ENCODE measurements at regions not wholly inside any gene's neighbourhood (a gene's known extent, or its start where the extent isn't known, plus 50 kb on each side); places are given as distances from the start of the nearest gene placed in this dataset.
"Not testable (repeated sequence)": the region's sequence is repeated elsewhere in the genome, so short reads cannot be mapped to it uniquely, and the experiment has no call there.

DNA sequence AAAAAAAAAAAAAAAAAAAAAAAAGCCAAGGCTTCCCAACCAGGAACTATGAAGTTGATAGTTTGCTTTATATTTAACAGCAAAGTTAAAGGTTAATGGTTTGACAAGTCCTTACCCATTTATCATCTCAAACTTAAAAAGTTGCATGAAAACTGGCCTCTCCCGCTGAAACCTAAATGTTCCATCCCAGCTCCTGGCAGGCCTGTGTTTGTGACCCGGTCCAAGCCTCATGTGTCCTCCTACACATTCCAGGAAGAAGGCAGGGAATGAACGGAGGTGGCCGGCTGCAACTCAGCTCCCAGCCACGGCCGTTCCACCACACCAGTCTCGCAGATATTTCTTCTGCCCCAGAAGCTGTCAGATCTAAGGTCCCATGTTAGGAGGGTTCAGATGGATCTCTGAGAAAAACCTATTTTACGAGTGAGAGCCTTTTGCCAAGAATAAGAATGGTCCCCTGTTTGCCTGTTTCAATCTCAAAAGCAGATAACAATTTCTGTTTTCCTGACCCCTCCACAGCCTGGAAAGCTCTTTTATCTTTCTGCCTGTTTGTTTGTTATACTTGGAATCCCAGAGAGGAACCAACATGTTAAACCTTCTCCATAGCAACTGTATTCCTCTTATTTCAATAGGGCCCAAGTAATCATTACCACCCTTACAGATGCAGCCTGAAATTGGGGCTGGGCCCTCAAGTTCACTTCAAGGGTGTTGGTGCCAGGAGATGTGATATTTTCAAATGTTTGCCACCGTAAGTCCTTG lies 56.5 kb downstream of the KCTD12 start:
- no peak for DNase-seq (ENCODE audit: low read depth)

DNA sequence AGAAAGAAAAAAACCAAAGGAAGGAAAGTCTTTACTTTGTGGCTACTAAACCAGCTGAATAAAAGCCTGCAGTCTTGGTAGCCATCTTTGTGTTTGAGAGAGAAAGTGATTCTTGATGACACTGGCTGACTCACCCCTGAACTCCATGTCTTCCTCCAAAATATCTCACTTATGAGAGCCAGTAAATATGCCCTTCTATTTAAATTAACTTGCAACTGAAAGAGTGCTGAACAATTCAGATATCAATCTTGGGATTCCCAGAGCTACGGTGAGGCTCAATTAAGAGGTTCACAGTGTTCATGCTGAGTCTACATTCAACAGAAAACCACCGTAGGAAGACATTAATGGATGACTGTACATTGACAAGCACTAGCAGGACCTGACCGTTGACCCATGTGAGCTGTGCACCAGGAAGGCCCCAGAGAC lies 57.9 kb downstream of the KCTD12 start:
- no peak for DNase-seq (ENCODE audit: low read depth)

DNA sequence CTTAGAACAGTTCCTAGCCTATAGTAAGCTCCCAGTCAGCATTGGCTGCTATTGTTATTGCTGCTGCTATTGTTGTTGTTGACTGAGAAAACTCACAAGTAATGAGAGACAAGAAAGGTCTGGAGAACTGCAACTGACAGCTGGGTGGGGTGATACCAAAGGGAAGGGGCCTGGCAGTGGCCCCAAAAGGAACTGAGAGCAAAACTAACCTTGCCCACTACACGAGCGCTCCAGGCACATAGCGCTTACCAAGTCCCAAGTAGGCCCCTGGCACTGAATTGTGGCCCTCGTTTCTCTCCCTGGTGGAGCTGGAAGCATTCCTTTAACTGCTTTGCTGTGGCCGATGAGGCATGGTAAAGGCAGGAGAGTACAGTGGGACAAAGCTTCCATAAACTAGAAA lies 59.7 kb downstream of the KCTD12 start:
- DNase-seq (ENCODE audit: low read depth): no peak

DNA sequence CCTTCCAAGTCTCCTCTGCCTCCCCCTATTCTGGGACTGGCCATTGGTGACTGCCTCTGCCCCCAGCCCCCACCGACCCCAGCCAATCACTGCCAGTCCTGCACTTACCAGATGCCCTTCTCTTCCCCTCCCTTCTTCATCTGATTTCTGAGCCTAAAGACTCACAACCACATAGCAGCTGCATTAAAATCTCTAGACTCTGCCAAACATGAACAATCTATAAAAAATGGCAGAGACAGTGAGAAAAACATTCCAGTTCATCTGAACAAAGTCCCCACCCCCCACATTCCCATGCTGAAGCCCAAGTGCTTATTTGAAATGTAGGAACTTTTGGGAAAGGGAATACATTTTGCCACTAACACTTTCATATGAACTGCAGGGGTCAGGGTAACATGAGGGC lies 60.8 kb downstream of the KCTD12 start:
- no peak for DNase-seq (ENCODE audit: low read depth)

DNA sequence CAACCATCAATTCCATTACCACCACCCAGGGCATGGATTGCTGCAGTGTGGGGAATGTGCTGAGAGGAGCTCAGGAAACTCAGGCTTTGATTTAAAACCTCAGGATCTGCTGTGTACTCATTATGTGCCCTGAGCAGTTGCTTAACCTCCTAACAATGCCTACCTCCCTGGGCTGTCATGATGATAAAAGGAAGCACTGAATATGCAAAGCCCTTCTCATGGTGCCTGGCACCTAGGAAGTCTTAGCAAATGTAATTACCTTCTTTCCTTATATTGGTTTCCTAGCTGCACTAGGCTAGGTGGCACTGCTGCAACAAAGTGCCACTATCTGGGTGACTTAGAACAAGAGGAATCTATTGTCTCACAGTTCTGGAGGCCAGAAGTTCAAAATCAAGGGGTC lies 62.2 kb downstream of the KCTD12 start:
- DNase-seq (ENCODE audit: low read depth): no peak

DNA sequence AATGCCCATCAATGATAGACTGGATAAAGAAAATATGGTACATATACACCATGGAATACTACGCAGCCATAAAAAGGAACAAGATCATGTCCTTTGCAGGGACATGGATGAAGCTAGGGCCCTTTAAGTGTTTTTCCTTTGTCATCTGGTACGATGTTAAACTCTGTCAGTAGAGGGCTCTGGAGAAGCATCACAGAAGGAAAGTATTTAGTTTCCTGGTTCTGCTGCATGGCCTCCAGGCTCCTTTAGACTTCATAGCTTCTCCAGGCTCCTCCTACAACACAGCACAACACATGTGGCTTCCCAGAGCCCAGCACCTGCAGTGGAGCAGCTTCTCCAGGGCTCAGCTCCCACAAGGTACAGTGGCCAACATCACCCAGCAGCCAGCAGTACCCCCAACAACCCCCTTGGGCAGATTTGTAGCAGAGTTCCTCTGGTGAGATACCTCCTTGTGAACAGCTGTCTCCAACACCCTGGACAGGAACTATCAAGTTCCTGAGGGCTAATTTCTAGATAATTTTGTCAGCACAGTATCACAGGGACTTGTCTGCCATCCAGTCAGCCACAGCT lies 63.4 kb downstream of the KCTD12 start:
- peak; percentile 60 for DNase-seq (ENCODE audit: low read depth)

DNA sequence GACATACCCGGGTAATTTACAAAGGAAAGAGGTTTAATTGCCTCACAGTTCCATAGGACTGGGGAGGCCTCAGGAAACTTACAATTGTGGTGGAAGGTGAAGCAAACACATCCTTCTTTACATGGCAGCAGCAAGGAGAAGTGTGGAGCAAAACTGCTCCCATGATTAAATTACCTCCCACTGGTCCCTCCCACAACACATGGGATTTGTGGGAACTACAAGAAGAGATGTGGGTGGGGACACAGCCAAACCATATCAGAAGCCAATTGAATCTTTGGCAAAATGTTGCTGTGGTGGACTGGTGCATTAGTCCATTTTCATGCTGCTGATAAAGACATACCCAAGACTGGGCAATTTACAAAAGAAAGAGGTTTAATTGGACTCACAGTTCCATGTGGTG lies 65.0 kb downstream of the KCTD12 start:
- not testable (repeated sequence) for DNase-seq (ENCODE audit: low read depth)

DNA sequence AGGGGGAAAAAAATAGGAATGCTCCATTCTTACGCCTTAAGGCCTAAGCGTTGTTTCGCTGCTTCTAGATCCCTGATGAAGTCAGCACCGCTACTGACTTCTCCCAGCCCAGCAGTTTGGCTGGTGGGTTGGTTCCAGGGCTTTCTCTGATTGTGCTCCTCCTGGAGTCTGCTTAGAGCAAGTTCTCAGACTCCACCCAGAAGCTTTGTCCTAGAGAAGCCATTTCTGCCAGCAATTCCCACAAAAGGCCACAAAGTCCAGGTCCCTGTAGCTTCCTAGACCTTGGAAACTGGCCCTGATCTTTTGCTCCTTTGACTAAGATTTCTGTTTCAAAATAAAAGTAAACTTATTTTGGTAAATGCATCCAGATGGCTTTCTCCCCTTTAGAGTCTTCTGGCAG lies 65.4 kb downstream of the KCTD12 start:
- peak; percentile 91 for DNase-seq (ENCODE audit: low read depth)

DNA sequence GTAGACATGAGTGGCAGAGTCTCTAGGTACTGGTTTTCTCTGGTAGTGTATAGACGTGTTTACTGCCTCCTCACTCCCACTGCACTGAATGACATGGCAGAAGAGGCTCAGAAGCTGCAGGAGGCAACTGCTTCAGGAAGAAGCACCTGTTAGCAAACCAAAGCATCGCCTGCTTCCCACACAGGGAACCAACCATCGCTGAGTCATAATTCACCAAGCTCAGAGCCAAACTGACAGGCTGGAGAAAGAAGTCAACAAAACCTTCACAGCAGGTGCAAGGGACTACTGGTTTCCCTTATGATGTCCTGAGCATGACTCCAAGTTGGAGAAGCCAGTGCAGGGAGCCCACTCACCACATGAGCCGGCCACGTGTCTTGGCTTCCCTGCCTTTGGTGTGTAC lies 69.8 kb downstream of the KCTD12 start:
- DNase-seq (ENCODE audit: low read depth): no peak

DNA sequence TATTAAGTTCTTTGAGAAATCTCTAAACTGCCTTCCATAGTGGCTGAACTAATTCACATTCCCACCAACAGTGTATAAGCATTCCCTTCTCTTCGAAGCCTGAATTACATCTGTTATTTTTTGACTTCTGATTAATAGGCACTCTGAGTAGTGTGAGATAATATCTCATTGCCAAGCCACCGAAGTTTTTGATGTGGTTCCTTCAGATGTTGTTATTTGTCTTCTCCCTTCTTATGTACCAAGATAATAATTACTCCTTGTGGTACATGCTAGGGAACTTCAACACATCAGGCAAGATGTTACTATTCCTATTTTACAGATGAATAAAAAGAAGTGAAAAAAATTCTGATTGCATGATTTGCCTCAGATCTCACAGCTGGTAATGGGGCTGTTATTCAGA lies 70.9 kb downstream of the KCTD12 start:
- DNase-seq (ENCODE audit: low read depth): no peak

DNA sequence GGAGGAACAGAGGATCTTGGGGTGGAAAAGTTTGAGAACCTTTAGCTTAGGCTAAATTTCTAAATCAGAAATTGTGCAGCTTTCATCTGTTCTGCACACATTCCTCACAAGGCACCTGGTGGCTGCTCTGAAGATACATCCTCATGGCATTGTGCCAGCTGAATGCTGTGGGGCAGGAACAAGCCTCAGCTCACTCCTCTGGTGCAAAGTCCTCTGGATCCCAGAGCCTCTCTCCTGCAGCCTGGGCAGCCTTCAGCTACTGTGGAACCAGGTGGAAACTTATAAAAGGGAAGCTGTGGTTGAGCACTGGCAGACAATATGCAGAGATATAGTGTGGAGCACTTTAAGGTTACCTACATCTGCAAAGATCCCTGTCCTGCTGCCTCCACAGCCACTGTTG lies 72.3 kb downstream of the KCTD12 start:
- DNase-seq (ENCODE audit: low read depth): no peak

DNA sequence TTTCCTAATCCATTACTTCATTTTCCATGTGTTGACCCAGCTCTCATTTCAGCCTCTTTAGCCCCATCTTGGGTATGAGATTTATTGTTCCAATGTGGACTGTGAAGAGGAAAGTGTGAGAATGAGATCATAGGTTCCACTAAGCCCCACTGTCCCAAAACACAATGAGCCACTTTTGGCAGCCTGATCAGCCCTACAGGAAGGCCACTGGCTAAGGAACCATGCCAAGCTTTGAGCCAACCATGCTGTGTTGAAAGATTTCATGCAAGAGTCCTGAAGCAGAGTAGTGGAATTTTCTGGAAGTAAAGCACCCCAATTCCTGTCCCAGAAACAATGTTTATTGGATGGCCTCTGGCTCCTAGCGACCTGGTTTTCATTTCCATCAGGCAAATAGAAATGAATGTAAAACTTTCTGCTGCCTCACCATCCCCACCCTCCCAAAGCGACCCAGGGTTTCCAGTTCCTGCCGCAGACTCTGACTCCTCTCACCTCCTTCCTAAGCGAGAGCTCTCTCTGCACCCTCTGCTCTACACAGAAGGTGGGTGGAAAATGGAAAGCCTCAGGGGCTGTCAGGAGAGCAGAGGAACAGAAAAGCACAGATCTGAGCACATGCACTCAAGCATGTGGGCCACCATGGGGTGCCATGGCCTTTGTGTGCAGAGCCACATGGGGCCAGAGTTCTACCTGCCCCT lies 73.1 kb downstream of the KCTD12 start:
- DNase-seq (ENCODE audit: low read depth): peak; percentile 77

DNA sequence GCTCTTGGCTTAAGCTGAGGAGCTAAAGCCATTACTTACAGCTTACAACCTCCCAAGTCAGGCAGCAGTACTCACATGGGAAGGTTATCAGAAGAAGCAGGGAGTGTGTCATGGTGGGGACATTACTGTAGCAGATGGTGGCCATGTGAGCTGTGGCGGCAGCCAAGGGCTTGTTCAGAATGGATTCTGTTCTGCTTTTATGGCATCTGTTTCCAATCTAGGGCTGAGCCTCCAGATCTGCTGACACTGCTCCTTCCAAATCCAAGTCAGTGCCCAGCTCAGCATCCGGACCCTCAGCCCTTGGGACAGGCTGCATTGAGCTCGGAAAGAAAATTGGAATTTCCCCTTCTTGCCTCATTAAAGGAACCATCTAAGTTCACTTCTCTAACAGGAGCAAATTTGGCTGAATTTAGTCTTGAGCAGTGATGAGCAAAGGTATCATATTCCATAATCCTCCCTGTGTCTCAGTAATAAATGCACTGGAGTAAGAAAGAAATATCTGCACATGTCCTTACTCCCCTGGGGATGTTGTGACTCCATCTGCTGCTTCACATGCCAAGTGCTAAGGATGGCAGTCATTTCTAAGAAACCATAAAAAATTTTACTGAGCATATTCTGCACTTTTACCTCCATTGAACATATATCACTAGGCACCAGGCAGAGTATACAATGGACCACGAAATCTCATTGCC lies 73.9 kb downstream of the KCTD12 start:
- DNase-seq (ENCODE audit: low read depth): peak; percentile 79

DNA sequence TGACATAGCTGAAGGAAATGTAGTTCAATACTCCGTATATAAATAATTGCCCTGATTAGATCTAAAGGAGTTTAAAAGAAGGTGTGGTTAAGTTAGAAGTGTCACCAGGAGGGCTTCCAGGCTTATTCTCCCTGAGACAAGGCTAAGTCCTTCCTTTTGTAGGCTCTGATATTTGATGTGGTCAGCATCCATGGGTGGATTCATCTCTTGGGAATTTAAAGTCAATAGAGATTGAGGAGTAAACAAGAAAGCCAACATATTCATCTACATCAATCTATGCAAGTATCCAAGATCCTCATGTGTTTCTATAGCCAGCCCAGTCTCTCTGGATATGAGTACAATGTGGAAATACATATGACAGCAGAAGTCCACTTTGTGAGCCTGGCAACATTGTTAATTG lies 76.8 kb downstream of the KCTD12 start:
- DNase-seq (ENCODE audit: low read depth): no peak

DNA sequence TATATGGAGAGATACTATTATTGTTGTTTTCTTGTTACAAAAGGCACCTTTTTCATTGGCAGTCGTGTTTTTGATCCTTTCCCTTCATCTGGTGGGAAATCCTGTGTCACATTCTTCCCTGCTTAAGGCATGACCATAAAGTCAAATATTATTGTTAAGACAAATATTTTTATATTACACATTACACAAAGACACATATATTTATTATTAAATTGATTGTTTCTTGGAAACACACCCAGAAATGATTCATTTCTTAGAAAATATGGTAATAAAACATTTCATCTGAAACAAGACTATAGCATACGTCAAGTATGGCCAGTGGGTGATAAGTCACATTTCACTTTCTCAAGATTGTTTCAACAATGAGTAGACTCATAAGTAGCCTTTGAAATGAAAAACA lies 77.3 kb downstream of the KCTD12 start:
- DNase-seq (ENCODE audit: low read depth): no peak

DNA sequence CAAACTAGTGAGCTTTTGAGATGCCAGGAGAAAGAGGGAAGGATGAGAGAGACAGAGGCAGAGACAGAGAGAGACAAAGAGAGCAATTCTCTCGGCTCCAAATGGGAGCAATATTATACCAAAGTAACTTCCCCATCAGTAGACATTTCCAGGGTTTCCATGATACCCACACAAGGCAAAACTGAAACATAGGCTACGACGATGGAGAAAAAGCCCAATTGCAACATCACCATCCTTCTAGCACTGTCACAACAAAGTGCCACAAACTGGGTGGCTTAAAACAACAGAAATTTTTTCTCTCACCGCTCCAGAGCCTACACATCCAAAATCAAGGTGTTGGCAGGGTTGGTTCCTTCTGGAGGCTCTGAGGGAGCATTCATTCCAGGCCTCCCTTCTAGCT lies 81.4 kb downstream of the KCTD12 start:
- no peak for DNase-seq (ENCODE audit: low read depth)

DNA sequence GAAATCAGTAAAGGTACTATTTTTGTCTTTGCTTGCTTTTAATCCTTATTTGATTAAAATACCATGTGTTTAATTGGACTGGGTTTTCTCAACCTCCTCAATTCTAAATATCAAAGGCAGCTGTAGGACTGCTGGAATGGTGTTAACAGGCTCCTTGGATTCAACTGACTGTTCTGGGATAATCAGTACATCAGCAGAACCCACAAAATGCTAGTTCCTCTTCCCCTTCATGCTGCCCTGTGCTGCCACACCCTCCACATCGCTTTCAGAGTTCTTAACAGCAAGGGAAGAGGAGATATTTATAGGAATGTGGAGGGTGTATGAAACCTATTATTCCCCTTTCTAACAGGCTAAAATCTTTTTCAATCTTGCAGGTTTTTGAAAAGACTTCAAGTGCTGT lies 82.4 kb downstream of the KCTD12 start:
- no peak for DNase-seq (ENCODE audit: low read depth)

DNA sequence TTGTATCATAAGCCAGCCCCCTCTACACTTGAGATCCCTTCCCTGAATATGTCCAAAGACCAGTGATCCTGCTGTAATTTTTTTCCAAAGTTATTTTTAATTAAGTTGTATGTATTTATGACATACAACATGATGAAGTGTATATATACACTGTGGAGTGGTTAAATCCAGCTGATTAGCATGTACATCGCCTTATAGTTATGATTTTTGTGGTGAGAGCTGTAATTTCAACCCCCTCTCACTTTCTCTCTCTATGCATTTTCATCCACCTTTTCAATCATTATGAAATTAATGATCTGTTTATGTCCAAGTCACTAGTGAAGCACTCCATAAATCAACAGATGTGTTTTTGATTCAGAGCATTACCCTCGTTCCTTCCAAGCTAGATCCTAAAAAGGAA lies 85.3 kb downstream of the KCTD12 start:
- DNase-seq (ENCODE audit: low read depth): no peak

DNA sequence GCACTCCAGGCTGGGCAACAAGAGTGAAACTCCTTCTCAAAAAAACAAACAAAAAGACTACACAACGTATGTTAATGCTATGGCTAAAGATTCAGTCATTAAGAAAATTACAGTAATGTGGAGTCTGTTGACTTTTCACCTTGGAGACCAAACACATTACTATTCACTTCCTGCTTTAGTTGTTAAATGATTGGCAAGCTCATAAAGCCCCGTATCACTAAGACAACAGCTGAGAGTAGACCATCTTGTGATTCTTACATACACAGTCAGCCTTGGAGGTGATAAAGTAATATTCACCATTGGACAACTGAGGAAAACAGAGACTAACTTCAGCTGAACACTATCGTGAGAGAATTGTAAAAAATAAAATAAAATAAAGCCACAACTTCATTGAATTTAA lies 86.5 kb downstream of the KCTD12 start:
- DNase-seq (ENCODE audit: low read depth): no peak

DNA sequence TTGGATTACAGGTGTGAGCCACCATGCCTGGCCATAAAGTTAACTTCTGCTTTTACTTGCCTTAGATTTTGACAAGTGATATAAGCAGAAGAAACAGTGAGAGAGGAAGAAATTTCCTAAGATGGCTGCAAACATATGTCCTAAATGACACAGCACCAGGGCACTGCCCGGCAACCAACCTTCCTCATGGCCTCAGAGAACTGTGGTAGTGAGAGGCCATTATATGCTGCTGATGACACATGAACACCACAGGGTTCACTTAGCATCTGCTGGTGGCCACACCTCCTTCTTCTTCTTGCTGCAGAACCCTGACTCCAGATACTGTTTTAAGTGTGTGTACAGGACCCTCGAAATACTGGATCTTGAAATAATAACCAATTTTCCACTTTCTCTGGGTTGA lies 88.2 kb downstream of the KCTD12 start:
- DNase-seq (ENCODE audit: low read depth): no peak

DNA sequence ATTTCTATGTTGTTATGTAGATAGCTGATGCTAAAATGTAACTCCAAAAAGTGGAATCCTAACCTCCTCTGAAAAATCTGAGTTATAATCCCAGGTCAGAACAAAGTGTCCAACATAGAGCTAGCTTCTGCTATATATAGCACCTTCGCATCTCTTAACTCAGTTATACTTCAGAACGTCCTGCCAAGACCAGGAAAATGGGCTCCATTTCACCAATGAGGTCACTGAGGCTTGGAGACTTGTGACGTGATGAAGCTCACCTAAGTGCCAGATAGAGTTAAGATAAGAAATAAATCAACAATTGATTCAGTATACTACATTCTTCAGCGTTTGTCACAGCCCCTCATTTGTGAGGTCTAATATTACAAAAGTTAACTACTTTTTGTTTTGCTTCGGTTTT lies 88.8 kb downstream of the KCTD12 start:
- no peak for DNase-seq (ENCODE audit: low read depth)

DNA sequence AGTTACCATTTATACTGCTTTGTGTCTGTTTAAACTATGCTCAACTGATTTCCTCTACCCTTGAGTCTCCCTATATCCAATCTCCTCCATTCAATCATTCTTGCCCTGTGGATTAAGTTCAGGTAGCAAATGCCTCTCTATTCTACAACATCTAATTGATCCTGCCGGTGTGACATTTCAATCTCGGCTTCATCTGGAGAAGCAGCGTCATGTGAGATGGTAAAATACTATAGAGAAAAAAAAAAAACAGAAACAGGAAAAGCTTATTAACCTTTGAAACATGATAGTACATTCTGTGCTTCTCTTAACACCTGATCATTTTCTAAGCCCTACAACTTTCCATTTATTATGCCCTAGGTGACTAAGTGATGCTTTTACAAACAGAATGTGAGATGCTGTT lies 89.4 kb downstream of the KCTD12 start:
- DNase-seq (ENCODE audit: low read depth): no peak
